ENCODE measurements at regions not wholly inside any gene's neighbourhood (a gene's known extent, or its start where the extent isn't known, plus 50 kb on each side); places are given as distances from the start of the nearest gene placed in this dataset.

GRCh38 chr15:97683831-97684230 lies 276.7 kb upstream of the ARRDC4 start:
- TF ChIP-seq ZNF274 (IDR thresholded peaks at IDR 0.05; ENCODE audit: low read depth, low read length) (no peak), YY1 (IDR thresholded peaks at IDR 0.05; ENCODE audit: insufficient read depth, insufficient read length) (no peak), SUZ12 (IDR thresholded peaks at IDR 0.05; ENCODE audit: extremely low read depth, insufficient read depth, insufficient read length) (no peak)
- H3K9me3 ChIP-seq (ENCODE audit: insufficient read depth, low read length) = no peaks in the 10 kb centered on the region
- no peak overlapping the region for H3K9ac ChIP-seq (ENCODE audit: insufficient read length, low read depth)
- H3K36me3 ChIP-seq (ENCODE audit: insufficient read depth, insufficient read length, low read length) = no peaks in the 10 kb centered on the region
- no peak overlapping the region for H3K4me3 ChIP-seq (ENCODE audit: insufficient read length, low read depth)
- H3K4me1 ChIP-seq (ENCODE audit: insufficient read depth, insufficient read length) = no peaks in the 10 kb centered on the region
- no peaks in the 10 kb centered on the region for H3K27me3 ChIP-seq (ENCODE audit: insufficient read depth, insufficient read length)
- no peak for DNase-seq (ENCODE audit: low read depth, low spot score)

GRCh38 chr15:97684249-97684648 lies 276.3 kb upstream of the ARRDC4 start:
- TF ChIP-seq ZNF274 (IDR thresholded peaks at IDR 0.05; ENCODE audit: low read depth, low read length) (no peak), YY1 (IDR thresholded peaks at IDR 0.05; ENCODE audit: insufficient read depth, insufficient read length) (no peak), SUZ12 (IDR thresholded peaks at IDR 0.05; ENCODE audit: extremely low read depth, insufficient read depth, insufficient read length) (no peak)
- H3K4me1 ChIP-seq (ENCODE audit: insufficient read depth, insufficient read length) = no peaks in the 10 kb centered on the region
- H3K27me3 ChIP-seq (ENCODE audit: insufficient read depth, insufficient read length) = no peaks in the 10 kb centered on the region
- no peaks in the 10 kb centered on the region for H3K9me3 ChIP-seq (ENCODE audit: insufficient read depth, low read length)
- H3K4me3 ChIP-seq (ENCODE audit: insufficient read length, low read depth) = no peak overlapping the region
- no peaks in the 10 kb centered on the region for H3K36me3 ChIP-seq (ENCODE audit: insufficient read depth, insufficient read length, low read length)
- DNase-seq (ENCODE audit: low read depth, low spot score) = no peak
- no peak overlapping the region for H3K9ac ChIP-seq (ENCODE audit: insufficient read length, low read depth)

- no peak for DNase-seq (ENCODE audit: low read depth, low spot score)
- Histone ChIP-seq H3K9ac (ENCODE audit: insufficient read length, low read depth) (no peak overlapping the region), H3K36me3 (ENCODE audit: insufficient read depth, insufficient read length, low read length) (no peaks in the 10 kb centered on the region), H3K27me3 (ENCODE audit: insufficient read depth, insufficient read length) (no peaks in the 10 kb centered on the region), H3K4me3 (ENCODE audit: insufficient read length, low read depth) (no peak overlapping the region), H3K4me1 (ENCODE audit: insufficient read depth, insufficient read length) (no peaks in the 10 kb centered on the region), H3K9me3 (ENCODE audit: insufficient read depth, low read length) (no peaks in the 10 kb centered on the region)
- TF ChIP-seq SUZ12 (IDR thresholded peaks at IDR 0.05; ENCODE audit: extremely low read depth, insufficient read depth, insufficient read length) (no peak), ZNF274 (IDR thresholded peaks at IDR 0.05; ENCODE audit: low read depth, low read length) (no peak), YY1 (IDR thresholded peaks at IDR 0.05; ENCODE audit: insufficient read depth, insufficient read length) (no peak)
Measured at GRCh38 chr15:97686324-97686723, 274.2 kb upstream of the ARRDC4 start.

GRCh38 chr15:97687654-97688053 lies 272.8 kb upstream of the ARRDC4 start:
- H3K9ac ChIP-seq (ENCODE audit: insufficient read length, low read depth) = no peak overlapping the region

GRCh38 chr15:97688177-97688576 lies 272.3 kb upstream of the ARRDC4 start:
- H3K4me3 ChIP-seq (ENCODE audit: insufficient read length, low read depth) = no peak overlapping the region
- DNase-seq (ENCODE audit: low read depth, low spot score) = no peak
- no peaks in the 10 kb centered on the region for H3K9me3 ChIP-seq (ENCODE audit: insufficient read depth, low read length)
- no peaks in the 10 kb centered on the region for H3K36me3 ChIP-seq (ENCODE audit: insufficient read depth, insufficient read length, low read length)
- TF ChIP-seq YY1 (IDR thresholded peaks at IDR 0.05; ENCODE audit: insufficient read depth, insufficient read length) = no peak
- no peak for TF ChIP-seq SUZ12 (IDR thresholded peaks at IDR 0.05; ENCODE audit: extremely low read depth, insufficient read depth, insufficient read length)
- no peak for TF ChIP-seq ZNF274 (IDR thresholded peaks at IDR 0.05; ENCODE audit: low read depth, low read length)
- no peak overlapping the region for H3K9ac ChIP-seq (ENCODE audit: insufficient read length, low read depth)
- H3K27me3 ChIP-seq (ENCODE audit: insufficient read depth, insufficient read length) = no peaks in the 10 kb centered on the region
- no peaks in the 10 kb centered on the region for H3K4me1 ChIP-seq (ENCODE audit: insufficient read depth, insufficient read length)

More at GRCh38 chr15:97687654-97688053, 272.8 kb upstream of the ARRDC4 start:
- H3K9me3 ChIP-seq (ENCODE audit: insufficient read depth, low read length) = no peaks in the 10 kb centered on the region
- H3K4me3 ChIP-seq (ENCODE audit: insufficient read length, low read depth) = no peak overlapping the region
- no peaks in the 10 kb centered on the region for H3K4me1 ChIP-seq (ENCODE audit: insufficient read depth, insufficient read length)
- H3K27me3 ChIP-seq (ENCODE audit: insufficient read depth, insufficient read length) = no peaks in the 10 kb centered on the region
- H3K36me3 ChIP-seq (ENCODE audit: insufficient read depth, insufficient read length, low read length) = no peaks in the 10 kb centered on the region
- TF ChIP-seq YY1 (IDR thresholded peaks at IDR 0.05; ENCODE audit: insufficient read depth, insufficient read length) (no peak), ZNF274 (IDR thresholded peaks at IDR 0.05; ENCODE audit: low read depth, low read length) (no peak), SUZ12 (IDR thresholded peaks at IDR 0.05; ENCODE audit: extremely low read depth, insufficient read depth, insufficient read length) (no peak)
- DNase-seq (ENCODE audit: low read depth, low spot score) = no peak

GRCh38 chr15:97688886-97689285 lies 271.6 kb upstream of the ARRDC4 start:
- DNase-seq (ENCODE audit: low read depth, low spot score) = no peak
- TF ChIP-seq ZNF274 (IDR thresholded peaks at IDR 0.05; ENCODE audit: low read depth, low read length) (no peak), SUZ12 (IDR thresholded peaks at IDR 0.05; ENCODE audit: extremely low read depth, insufficient read depth, insufficient read length) (no peak)
- no peaks in the 10 kb centered on the region for H3K4me1 ChIP-seq (ENCODE audit: insufficient read depth, insufficient read length)

GRCh38 chr15:97691078-97691477 lies 269.4 kb upstream of the ARRDC4 start:
- H3K4me1 ChIP-seq (ENCODE audit: insufficient read depth, insufficient read length) = no peaks in the 10 kb centered on the region
- H3K9ac ChIP-seq (ENCODE audit: insufficient read length, low read depth) = no peak overlapping the region
- H3K9me3 ChIP-seq (ENCODE audit: insufficient read depth, low read length) = no peaks in the 10 kb centered on the region
- no peaks in the 10 kb centered on the region for H3K27me3 ChIP-seq (ENCODE audit: insufficient read depth, insufficient read length)
- no peak overlapping the region for H3K4me3 ChIP-seq (ENCODE audit: insufficient read length, low read depth)
- TF ChIP-seq SUZ12 (IDR thresholded peaks at IDR 0.05; ENCODE audit: extremely low read depth, insufficient read depth, insufficient read length) (no peak), YY1 (IDR thresholded peaks at IDR 0.05; ENCODE audit: insufficient read depth, insufficient read length) (no peak), ZNF274 (IDR thresholded peaks at IDR 0.05; ENCODE audit: low read depth, low read length) (no peak)
- no peak for DNase-seq (ENCODE audit: low read depth, low spot score)
- no peaks in the 10 kb centered on the region for H3K36me3 ChIP-seq (ENCODE audit: insufficient read depth, insufficient read length, low read length)

More at GRCh38 chr15:97688886-97689285, 271.6 kb upstream of the ARRDC4 start:
- H3K27me3 ChIP-seq (ENCODE audit: insufficient read depth, insufficient read length) = no peaks in the 10 kb centered on the region
- no peaks in the 10 kb centered on the region for H3K36me3 ChIP-seq (ENCODE audit: insufficient read depth, insufficient read length, low read length)
- H3K9me3 ChIP-seq (ENCODE audit: insufficient read depth, low read length) = no peaks in the 10 kb centered on the region
- H3K4me3 ChIP-seq (ENCODE audit: insufficient read length, low read depth) = no peak overlapping the region
- H3K9ac ChIP-seq (ENCODE audit: insufficient read length, low read depth) = no peak overlapping the region
